NCI-H82 treated with DMSO at 0.1 percent for 48 hours (cell line): ENCODE measurements at regions not wholly inside any gene's neighbourhood (a gene's known extent, or its start where the extent isn't known, plus 50 kb on each side); places are given as distances from the start of the nearest gene placed in this dataset.

ENCODE experiments used
- DNase-seq: peaks from one replicate; lab custom pipeline; 2025; ENCODE audit not compliant: unreplicated experiment; lab: John Stamatoyannopoulos, UW

DNA sequence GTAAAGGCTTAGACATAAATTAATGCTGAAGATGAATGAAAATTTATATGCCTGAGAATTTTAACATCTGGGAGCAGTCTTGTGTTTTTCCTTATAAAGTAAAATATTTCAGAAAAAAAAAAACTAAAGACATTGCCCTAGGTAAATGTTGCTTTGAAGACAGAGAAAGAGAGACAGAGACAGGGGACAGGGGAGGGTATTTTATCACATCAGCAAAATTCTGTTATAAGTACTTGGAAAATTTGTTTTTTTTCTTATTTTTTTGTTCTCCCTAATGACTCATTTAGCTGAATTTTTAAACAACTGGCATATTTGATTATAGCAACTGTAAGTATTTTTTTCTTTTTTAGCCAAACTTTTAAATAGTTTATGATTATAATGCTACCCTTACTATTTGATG, 1540.6 kb upstream of the GBE1 start:
- no peak for DNase-seq

DNA sequence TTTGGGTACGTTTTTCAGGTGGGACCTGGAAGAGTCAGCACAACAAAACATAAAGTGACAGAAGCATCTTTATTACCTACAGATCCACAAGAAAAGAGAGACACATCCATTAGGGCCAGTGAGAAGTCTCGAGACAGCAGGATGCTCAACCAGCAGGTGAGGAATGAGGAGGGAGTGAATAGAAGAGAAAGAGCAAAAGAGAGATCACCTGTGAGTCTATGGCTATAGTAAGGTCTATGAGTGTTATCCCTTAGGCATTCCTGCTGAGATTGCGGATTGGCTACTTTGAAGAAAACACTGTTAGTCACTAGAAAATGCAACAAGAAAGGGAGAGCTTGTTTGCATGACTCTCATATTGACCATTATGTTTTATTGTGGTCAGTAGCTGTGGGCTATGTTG, 1556.2 kb upstream of the GBE1 start:
- no peak for DNase-seq

DNA sequence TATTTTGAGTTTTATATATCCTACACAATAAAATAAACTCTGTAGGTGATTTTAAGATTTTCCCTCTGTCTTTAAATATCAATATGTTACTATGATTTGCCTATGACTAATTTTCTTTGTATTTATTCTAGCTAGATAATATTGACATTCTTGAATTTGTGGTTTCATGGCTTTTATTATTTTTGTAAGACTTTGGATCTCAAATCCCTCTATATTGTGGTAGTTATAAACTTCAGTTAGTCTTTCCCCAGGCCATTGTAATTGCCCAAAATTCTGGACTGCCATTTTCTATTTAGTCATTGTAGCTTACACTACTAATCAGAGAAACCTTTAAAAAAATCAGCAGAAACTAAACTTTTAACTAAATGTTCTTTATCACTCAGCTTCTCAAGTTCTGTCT, 1559.3 kb upstream of the GBE1 start:
- no peak for DNase-seq

DNA sequence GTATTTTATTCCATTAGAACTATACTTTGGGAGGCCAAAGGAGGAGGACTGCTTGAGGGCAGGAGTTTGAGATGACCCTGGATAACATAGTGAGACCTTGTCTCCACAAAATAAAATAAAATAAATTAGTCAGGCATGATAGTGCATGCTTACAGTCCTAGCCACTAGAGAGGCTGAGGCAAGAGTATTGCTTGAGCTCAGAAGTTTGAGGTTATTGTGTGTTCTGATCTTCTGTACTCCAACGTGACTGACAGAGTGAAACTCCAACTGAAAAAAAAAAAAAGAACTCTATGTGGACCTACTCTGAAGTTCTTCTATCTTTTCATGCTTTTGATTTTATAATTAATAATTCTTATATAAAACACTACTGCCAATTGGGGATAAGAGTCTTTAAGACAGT, 1560.0 kb upstream of the GBE1 start:
- no peak for DNase-seq

DNA sequence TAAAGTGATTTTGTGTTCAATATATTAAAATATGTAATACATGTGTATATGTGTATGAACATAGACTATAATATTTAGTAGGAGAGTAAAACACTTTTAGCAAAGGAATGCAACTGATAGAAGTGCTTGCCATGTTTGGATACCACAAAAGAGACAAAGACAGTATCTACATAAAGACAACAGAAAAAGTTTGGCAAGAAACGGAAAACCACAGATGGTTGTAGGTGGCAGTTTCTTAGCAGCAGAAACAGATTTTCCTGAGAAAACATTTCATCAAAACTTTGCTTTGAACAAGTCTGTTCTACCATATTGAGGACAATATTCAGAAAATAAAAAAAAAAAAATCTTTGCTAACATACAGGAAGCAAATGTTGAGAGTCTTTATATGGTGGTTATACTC, 1560.4 kb upstream of the GBE1 start:
- no peak for DNase-seq

DNA sequence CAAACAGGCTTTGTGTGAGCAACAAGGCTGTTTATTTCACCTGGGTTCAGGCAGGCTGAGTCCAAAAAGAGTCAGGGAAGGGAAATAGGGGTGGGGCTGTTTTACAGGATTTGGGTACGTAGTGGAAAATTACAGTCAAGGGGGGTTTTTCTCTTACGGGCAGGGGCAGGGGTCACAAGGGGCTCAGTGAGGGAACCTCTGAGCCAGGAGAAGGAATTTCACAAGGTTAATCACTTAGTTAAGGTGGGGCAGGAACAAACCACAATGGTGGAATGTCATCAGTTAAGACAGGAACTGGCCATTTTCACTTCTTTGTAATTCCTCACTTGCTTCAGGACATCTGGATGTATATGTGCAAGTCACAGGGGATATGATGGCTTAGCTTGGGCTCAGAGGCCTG, 1592.8 kb upstream of the GBE1 start:
- no peak for DNase-seq

DNA sequence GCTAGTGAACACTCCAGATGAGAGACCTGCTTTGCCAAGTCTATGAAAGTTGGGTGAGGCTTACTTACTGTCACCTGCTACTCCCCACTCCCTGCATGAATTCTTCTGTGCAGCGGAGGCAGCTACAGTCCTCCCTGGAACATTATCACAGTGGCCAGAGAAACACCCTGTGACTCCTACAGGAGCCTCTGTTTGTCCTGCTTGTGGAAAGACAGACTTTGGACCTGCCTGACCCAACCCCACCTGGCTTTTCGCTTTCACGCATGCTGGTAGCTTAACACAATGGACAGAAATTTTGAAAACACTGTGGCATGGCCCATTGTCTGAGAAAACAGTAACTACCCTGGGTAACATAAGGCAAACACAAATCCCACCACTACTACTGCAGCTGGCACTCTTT, 1565.5 kb upstream of the CADM2 start:
- no peak for DNase-seq

DNA sequence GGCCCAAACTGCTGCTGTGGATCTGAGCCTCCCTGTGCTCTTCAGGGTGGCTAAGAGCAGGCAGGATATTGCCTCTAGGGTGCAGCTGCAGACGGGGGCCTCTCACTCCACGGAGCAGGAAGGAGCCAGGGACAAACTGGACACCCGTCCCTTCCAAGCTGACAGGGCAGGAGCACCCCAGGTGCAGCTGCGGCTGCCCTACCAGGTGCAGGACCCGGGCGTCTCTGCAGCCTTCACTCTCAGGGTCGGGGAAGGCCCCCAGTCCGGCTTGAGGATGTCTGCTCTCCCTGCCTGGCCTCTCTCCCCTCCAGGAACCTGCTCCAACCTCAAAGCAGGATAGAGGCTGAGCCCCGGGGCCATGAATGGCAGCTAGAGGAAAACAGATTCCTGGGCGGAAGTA, 1554.9 kb upstream of the CADM2 start:
- no peak for DNase-seq

DNA sequence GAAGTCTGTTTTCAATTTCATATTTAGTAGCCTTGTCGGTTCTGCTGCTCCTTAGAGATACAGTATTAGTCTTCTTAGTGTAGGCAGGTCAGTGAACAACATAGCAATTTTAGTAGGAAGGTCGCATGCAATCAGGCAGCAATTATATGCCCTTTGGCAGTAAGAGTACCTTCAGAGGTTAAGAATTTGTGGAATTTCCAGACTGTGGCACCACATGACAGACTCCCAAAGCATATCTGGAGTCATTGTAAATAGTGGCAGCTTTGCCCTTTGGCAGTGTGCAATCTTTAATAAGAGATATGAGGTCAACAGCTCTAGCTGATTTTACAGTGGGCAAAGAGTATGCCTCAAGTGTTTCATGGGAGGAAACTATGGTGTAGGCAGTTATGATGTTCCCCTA, 1532.5 kb upstream of the CADM2 start:
- DNase-seq: no peak

DNA sequence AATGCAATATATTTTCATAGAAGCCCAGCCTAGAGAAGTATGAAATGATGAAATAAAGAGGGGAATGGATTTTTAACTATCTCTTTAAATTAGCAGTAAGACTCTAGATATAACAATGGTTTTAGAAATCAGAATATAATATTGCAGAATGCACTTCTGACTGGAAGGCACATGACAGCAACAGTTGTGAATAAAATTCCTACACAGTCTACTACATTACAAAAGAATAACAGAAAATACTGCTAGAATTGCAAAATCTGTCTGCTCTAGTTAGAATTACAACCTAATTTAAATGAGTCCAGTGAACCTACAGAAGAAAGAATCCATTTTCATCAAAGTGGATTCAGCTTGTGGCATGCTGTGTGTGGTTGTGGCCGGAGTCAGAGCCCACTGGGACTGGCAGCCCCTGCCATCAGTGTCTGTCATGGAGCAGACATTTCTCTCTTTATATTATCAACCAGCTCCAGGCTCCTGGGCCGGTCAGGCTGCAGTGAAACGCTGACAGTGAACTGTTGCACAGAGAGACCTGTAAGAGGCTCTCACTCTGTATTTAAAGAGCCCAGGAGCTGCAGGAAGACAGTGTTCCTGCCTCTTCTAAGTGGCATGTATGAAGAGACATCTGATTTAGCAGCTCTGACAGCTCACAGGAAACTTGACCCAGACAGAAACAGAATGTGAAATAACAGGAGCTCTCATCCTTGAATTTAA, 1523.8 kb upstream of the CADM2 start:
- DNase-seq: no peak

DNA sequence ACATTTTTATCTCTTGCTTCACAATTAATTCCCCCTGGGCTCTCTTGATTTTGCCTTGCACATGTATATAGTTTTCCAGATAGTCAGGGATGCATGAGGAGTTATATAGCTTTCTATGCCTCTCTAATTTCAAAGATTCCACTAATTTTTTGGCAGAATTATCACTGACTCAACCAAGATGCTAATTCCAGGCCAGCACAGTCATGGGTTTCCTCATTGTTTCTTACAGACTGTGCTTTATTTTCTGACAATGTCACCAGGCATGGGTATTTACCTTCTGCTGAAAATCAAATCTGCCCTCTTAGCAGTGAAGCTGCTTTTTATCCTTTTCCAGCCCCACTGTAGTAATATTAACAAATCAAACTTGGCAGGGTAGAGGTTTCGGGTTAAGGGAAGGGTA, 1520.6 kb upstream of the CADM2 start:
- DNase-seq: no peak

DNA sequence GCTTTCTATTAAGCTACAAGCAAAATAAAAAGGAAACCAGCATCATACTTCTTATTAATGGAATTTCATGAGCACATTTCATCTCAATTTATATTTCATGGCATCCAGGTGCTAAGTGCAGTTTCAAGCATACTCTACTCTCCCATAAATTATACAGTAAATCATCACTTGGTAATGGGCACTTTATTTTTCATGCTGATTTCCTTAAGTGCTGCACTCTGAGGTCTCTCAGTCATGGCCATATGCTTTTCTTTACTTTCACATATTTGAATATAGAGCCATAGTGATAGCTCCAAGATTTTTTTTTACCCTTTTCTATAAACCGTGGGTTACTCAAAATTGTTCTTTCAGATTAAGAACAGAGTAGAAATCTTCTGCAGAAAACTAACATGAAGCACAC, 1505.7 kb upstream of the CADM2 start:
- DNase-seq: no peak

DNA sequence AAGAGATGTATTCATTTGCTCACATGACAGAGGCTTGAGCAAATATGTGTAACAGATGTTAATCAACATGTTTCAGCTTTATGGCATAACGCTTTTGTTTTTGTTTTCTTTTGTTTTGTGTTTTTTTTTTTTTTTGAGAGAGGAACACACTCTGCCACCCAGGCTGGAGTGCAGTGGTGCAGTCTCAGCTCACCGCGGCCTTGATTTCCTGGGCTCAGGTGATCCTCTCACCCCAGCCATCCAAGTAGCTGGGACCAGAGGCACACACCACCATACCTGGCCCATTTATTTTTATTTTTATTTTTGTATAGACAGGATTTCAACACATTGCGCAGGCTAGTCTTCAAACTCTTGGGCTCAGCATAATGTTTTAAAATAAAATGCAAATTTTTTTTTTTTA, 1504.4 kb upstream of the CADM2 start:
- DNase-seq: no peak

DNA sequence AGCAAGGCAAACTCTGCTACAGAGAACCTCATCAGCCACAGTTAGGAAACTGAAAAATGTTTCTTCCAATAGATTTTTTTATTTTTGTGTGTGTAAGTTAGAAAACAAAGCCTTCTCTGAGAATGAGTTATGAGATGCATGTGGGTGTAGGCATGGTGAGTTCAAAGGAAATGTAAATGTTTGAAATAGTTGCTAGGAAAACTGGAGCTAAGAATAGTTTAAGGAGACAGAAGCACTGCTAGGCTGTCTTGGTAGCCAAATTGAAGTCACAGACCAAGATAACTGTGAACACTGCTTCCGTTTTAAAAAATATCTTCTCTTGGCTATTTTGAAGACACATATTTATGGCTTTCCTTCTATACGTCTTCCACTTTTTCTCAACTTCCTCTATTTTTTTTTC, 1501.2 kb upstream of the CADM2 start:
- DNase-seq: no peak

DNA sequence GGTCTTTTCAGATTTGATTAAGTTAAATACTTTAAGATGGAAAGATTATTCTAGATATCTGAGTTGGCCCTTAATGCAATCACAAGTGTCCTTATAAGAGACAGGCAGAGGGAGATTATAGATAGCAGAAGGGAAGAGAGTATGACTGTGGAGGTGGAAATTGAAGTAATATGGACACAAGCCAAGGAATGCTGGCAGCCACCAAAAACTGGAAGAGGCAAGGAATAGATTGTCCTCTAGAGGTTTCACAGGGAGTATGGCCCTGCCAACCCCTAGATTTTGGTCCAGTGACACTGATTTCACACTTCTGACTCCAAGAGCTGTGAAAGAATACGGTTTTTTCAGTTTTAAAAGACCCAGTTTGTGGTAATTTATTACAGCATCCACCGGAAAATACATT, 1498.7 kb upstream of the CADM2 start:
- DNase-seq: no peak

DNA sequence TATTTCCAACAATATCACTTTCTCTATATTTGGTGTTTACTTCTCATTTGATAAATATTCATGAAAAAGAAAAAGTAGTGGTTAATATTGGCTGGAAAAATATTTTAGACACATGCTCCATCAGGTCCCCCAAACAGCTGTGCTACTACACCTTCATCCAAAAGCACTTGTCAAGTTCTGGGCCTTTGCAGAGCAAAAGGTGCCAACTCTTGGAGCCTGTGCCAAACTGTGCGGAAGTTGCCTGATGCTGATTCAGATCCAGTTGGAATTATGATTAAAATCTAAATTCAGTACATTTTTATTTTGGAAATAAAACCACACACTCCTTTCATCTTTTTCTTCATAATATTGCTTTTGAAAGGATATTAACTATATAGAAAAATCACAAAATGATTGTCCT, 1497.4 kb upstream of the CADM2 start:
- DNase-seq: no peak

DNA sequence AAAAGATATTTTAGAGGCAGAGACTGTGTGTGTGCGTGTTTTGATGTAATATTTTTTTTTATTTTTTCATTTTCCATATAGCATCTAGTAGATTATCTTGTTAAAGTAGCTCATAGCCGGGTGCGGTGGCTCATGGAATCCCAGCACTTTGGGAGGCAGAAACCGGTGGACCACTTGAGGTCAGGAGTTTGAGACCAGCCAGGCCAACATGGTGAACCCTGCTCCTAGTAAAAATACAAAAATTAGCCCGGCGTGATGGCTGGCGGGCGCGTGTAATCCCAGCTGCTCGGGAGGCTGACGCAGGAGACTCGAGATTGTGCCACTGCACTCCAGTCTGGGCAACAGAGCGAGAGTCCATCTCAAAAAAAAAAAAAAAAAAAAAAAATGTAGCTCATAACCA, 1481.2 kb upstream of the CADM2 start:
- DNase-seq: no peak

DNA sequence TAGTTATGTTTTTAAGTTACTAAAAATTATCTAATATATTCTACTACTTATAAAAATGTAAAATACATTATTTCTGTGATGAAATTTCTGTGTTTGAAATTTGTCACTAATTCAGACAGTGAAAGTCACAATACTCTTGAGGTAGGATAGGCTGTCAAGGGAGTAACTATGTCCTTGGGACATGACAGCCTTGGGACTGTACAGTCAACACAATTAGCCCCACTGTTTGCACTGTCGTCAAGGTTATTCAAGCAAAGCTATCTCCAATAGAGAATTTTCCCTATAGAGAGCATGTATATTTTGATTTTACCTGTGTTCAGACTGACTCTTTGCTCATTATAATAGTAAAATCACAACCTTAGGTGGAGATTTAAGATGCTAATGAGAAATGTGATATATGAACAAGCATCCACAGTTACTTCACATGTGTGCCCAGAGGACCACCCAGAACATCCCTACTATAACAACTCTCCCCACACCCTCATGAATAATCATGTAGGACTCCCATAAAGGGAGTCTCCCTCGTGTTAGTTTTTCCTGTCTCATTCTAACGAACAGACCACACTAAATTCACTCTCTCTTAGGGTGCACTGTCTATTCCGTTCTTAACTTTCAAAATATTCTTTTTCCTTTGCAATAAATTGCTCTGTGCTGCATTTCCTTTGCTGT, 1476.3 kb upstream of the CADM2 start:
- DNase-seq: no peak

DNA sequence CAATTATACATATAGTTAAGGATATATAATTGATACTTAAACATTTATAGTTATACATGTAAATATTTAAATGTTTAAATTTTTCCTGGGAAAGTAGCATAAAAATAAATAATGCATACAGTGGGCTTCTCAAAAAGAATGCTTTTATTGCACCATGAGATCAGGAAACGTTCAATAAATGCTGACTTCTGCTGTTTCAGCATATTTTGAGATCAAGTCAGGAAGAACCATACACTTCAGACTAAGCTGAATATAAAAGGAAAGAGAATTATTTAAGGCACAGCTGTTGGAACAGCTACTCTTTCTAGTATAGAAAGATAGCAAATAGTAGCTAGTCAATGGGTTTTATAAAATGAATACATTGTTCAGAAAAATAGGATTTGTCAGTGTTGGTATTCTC, 1462.3 kb upstream of the CADM2 start:
- no peak for DNase-seq

DNA sequence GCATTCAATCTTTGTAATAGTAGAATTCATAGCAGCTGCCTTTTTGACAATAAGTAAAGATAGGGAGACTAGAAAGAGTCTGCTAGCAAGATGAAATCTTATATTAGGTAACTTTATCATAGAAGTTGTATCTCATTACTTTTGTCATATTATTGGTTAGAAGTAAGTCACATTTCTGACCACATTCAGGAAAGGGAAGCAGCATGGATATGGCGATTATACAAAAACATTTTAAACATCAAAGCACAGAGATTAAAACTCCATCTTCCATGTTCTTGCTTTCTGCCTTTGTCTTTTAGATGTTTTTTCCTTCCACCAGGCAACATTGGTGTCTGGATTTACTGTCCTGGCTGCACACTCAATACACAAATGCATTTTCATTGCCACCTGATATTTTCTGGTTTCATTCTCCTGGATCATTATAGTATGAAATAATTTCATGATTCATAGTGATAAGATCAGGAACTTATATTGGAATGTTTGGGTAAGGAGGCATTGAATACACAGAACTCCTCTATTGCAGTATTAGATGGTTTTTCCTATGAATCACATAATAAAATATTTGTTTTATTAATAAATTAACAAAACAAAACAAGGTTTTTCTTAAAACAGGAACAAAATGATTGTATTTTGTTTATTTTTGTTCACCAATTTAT, 1460.3 kb upstream of the CADM2 start:
- DNase-seq: no peak

DNA sequence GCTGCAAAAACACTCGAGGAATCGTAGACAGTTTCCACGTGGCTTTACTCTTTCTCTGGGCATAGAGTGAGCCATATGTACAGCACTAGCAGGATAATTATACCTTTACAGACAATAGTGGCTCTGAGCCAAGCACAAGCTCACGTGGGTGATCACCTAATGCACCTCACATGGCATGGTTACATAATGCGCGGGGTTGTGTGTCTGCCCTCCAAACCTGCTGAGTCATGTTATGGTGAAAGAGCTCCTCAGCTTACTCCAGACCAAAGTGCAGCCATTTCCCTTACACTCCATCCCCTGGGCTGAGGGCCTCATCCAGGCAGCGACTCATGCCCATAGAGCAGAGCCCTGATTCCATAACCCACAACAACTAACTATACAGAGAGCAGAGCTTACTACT, 1458.4 kb upstream of the CADM2 start:
- DNase-seq: no peak

DNA sequence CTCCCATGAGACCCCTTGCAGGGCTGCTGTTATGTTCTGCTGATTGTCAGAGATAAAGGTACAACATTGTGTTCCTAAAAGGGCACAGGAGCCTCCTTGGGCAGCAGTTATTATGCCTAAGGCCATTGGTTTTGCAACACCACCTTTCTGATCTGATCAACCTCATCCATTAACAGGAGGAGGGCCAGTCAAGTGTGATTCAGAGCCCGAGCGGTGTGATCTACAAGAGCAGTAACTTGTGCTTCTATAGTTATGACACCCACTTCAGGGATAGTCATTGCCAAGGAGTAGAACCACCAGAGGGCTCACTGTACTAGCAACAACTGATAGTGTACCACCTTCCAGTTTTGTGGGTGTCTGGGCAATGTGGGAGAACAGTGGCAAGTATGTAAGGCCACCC, 1457.9 kb upstream of the CADM2 start:
- no peak for DNase-seq

DNA sequence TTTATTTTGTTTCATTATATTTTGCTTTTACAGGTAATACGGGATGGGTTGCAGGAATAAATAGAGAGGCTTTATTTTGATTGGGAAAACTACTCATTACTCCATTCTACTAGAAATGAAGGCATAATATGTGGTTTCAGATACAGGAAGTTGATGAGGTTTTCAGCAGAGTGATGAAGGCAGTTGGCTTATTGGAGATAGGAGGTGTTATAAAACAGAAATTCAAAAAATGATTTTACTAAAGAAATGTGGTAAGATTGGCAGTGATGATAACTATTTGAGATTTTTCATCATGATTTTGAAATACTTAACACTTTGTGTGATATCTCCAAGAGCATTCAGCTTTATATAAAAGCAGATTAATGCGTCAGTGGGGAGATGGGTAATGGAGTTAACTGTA, 1445.7 kb upstream of the CADM2 start:
- no peak for DNase-seq
